Activated naive CD4-positive, alpha-beta T cell treated with anti-CD3 and anti-CD28 coated beads for 36 hours (primary cell): ENCODE measurements at regions not wholly inside any gene's neighbourhood (a gene's known extent, or its start where the extent isn't known, plus 50 kb on each side); places are given as distances from the start of the nearest gene placed in this dataset.
"Not testable (repeated sequence)": the region's sequence is repeated elsewhere in the genome, so short reads cannot be mapped to it uniquely, and the experiment has no call there.

Experiments used
- CTCF ChIA-PET: fragments of 350-600 bp; sonication (Branson Sonifier 250); formaldehyde crosslinking; loops from one replicate; lab custom pipeline; 2021; ENCODE audit warnings: antibody characterized with exemption; lab: Charles Lee
- DNase-seq: peaks from one replicate; pipeline ENCODE4 v3.0.0-alpha.2; 2020
- H3K27ac Mint-ChIP-seq: one replicate; pipeline ENCODE4 v1.8.0; 2021; ENCODE audit warnings: mild to moderate bottlenecking, mixed read lengths
- H3K27me3 Mint-ChIP-seq: one replicate; pipeline ENCODE4 v1.8.0; 2021; ENCODE audit warnings: low read depth, mixed read lengths
- H3K36me3 Mint-ChIP-seq: one replicate; pipeline ENCODE4 v1.8.0; 2021; ENCODE audit warnings: low read depth, mixed read lengths
- H3K4me1 Mint-ChIP-seq: one replicate; pipeline ENCODE4 v1.8.0; 2021; ENCODE audit warnings: low read depth, mixed read lengths
- H3K4me3 Mint-ChIP-seq: one replicate; pipeline ENCODE4 v1.8.0; 2021; ENCODE audit warnings: mild to moderate bottlenecking, moderate library complexity, mixed read lengths
- H3K9me3 Mint-ChIP-seq: one replicate; pipeline ENCODE4 v1.8.0; 2021; ENCODE audit warnings: mixed read lengths
- intact Hi-C: fragments of 100-400 bp; cut with micrococcal nuclease; formaldehyde crosslinking; loops from one replicate; pipeline ENCODE4 v1.15.1; 2023

- Mint-ChIP-seq H3K4me3 (no peak overlapping the region), H3K36me3 (no peaks in the 10 kb centered on the region), H3K27ac (no peak overlapping the region), H3K9me3 (peaks cover 15% of the 10 kb centered on the region), H3K4me1 (no peaks in the 10 kb centered on the region), H3K27me3 (peaks cover 21% of the 10 kb centered on the region)
- intact Hi-C loops, result no loop called here
- no peak for DNase-seq
- CTCF ChIA-PET, result no interaction called here
Observed at GRCh38 chr13:102538938-102539337, 57.8 kb upstream of the TPP2 start.

- H3K27me3 Mint-ChIP-seq, result peaks cover 14% of the 10 kb centered on the region
- H3K9me3 Mint-ChIP-seq, result peaks cover 4% of the 10 kb centered on the region
- no peaks in the 10 kb centered on the region for H3K4me1 Mint-ChIP-seq
- no peak overlapping the region for H3K4me3 Mint-ChIP-seq
- no peaks in the 10 kb centered on the region for H3K36me3 Mint-ChIP-seq
- intact Hi-C loops, result no loop called here
- DNase-seq, result no peak
- no peak overlapping the region for H3K27ac Mint-ChIP-seq
- CTCF ChIA-PET, result interaction anchor here (1.7 kb wide), 1 partner anchor 19 kb away, joined by 5 read pairs; no protein-coding TSS in a partner anchor
Observed at GRCh38 chr13:102536695-102537485, 59.9 kb upstream of the TPP2 start.

DNA sequence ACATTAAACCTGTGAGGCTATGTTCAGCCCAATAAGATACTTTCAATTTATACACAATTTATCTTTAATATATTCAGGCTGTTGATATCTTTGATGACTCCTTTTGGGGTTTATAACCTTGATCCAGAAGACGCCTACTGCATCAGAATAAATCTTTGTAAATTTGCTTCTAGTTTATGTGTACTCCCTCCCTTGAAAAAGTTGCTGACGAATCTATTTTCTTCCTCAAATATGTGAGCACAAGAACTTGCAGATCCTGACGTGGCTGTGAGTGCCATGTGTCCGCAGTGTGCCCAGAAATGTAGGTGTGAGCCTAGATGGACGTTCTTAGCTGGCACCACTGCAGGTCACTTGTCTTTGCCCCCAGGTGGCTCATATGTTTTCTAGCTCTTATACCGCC lies 60.6 kb upstream of the TPP2 start:
- peaks cover 1% of the 10 kb centered on the region for H3K9me3 Mint-ChIP-seq
- intact Hi-C loops, result no loop called here
- H3K36me3 Mint-ChIP-seq, result no peaks in the 10 kb centered on the region
- no peaks in the 10 kb centered on the region for H3K4me1 Mint-ChIP-seq
- H3K4me3 Mint-ChIP-seq, result no peak overlapping the region
- no peak for DNase-seq
- H3K27ac Mint-ChIP-seq, result no peak overlapping the region
- CTCF ChIA-PET, result no interaction called here
- H3K27me3 Mint-ChIP-seq, result peaks cover 11% of the 10 kb centered on the region

GRCh38 chr13:102530751-102531150 lies 66.0 kb upstream of the TPP2 start:
- Mint-ChIP-seq H3K4me3 (no peak overlapping the region), H3K9me3 (no peaks in the 10 kb centered on the region), H3K36me3 (no peaks in the 10 kb centered on the region), H3K4me1 (no peaks in the 10 kb centered on the region), H3K27me3 (peaks cover 7% of the 10 kb centered on the region), H3K27ac (no peak overlapping the region)
- intact Hi-C loops, result no loop called here
- DNase-seq, result no peak
- CTCF ChIA-PET, result interaction anchor here (1.1 kb wide), 1 partner anchor 22 kb away, joined by 3 read pairs; no protein-coding TSS in a partner anchor

DNA sequence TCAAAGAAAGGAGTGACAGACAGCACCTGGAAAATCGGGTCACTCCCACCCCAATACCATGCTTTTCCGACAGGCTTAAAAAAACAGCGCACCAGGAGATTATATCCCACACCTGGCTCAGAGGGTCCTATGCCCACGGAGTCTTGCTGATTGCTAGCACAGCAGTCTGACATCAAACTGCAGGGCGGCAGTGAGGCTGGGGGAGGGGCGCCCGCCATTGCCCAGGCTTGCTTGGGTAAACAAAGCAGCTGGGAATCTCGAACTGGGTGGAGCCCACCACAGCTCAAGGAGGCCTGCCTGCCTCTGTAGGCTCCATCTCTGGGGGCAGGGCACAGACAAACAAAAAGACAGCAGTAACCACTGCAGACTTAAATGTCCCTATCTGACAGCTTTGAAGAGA lies 74.5 kb upstream of the TPP2 start:
- H3K27me3 Mint-ChIP-seq, H3K36me3 Mint-ChIP-seq, H3K9me3 Mint-ChIP-seq, CTCF ChIA-PET, H3K4me3 Mint-ChIP-seq, DNase-seq, intact Hi-C loops, H3K4me1 Mint-ChIP-seq, H3K27ac Mint-ChIP-seq: not testable (repeated sequence)

DNA sequence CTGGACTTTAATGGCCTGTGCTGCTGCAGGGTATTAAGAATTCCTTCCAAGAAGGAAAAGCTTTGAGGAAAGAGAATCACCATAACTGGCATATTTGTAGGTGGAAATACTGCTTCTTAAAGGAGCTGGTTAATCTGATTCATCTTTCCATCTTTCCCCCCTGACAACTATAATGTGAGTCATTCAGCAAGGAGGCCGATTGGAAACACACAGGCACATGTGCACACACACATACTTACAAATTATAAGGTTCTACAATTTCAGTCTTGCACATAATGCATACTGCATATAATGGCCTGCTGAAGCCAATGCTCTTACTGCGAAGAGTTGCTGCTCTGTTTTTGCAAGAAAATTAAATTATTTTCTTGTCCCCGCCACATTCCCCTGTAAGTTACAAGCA lies 78.8 kb upstream of the TPP2 start:
- no peaks in the 10 kb centered on the region for H3K9me3 Mint-ChIP-seq
- no peak for DNase-seq

DNA sequence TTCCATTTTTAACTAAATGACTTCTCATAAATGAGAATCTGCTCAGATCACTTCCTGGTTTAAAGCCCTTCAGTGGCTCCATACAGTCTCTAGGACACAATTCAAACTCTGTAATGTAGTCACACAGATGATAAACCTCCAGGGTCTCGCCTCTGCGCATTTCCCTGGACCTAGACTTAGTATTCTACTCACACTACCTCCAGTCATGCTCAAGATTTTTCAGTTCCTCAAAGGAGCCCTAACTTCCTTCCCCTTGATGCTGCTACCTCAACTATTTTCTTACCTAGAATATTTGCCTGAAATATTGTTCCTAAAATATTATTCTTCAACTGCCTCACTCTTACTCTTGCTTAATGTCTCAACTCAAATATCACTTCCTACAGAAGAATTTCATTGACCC lies 86.7 kb upstream of the TPP2 start:
- H3K27ac Mint-ChIP-seq, result no peak overlapping the region
- CTCF ChIA-PET, result interaction anchor here (0.6 kb wide), 2 partner anchors 60 to 599 kb away, joined by 3 to 4 read pairs; no protein-coding TSS in a partner anchor
- intact Hi-C loops, result no loop called here
- no peaks in the 10 kb centered on the region for H3K36me3 Mint-ChIP-seq
- DNase-seq, result no peak
- no peak overlapping the region for H3K4me3 Mint-ChIP-seq
- H3K4me1 Mint-ChIP-seq, result no peaks in the 10 kb centered on the region
- no peaks in the 10 kb centered on the region for H3K9me3 Mint-ChIP-seq
- peaks cover 25% of the 10 kb centered on the region for H3K27me3 Mint-ChIP-seq

More for the DNA sequence above, 78.8 kb upstream of the TPP2 start:
- Mint-ChIP-seq H3K27me3 (peaks cover 14% of the 10 kb centered on the region), H3K4me1 (no peaks in the 10 kb centered on the region), H3K27ac (no peak overlapping the region), H3K4me3 (no peak overlapping the region), H3K36me3 (no peaks in the 10 kb centered on the region)
- intact Hi-C loops, result no loop called here
- CTCF ChIA-PET, result no interaction called here

- Mint-ChIP-seq H3K27ac (no peak overlapping the region), H3K4me3 (no peak overlapping the region), H3K9me3 (no peaks in the 10 kb centered on the region), H3K4me1 (no peaks in the 10 kb centered on the region), H3K27me3 (peaks cover 22% of the 10 kb centered on the region), H3K36me3 (no peaks in the 10 kb centered on the region)
- DNase-seq, result no peak
- intact Hi-C loops, result no loop called here
- CTCF ChIA-PET, result no interaction called here
Observed at GRCh38 chr13:102508411-102508810, 88.4 kb upstream of the TPP2 start.

DNA sequence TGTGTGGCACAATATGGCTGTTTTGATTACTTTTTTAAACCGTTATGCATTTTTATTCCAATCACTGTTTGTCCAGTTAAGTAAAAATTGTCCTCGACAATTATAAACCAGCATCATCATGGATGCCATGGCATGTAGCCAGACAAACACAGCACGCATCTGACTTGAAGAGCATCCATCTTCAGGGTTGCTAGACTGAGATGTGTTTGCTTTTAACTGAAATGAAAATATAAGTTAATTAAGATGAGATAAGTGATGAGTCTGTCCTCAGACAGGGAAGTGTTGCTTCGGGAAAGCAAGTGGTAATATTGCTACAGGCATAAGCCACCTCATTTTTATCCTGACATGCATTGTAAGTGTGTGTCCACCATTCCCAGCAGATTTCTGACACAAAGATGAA lies 92.8 kb upstream of the TPP2 start:
- Mint-ChIP-seq H3K36me3 (no peaks in the 10 kb centered on the region), H3K27ac (no peak overlapping the region), H3K9me3 (no peaks in the 10 kb centered on the region), H3K4me3 (no peak overlapping the region), H3K4me1 (no peaks in the 10 kb centered on the region), H3K27me3 (peaks cover 11% of the 10 kb centered on the region)
- DNase-seq, result no peak
- intact Hi-C loops, result no loop called here
- CTCF ChIA-PET, result no interaction called here

DNA sequence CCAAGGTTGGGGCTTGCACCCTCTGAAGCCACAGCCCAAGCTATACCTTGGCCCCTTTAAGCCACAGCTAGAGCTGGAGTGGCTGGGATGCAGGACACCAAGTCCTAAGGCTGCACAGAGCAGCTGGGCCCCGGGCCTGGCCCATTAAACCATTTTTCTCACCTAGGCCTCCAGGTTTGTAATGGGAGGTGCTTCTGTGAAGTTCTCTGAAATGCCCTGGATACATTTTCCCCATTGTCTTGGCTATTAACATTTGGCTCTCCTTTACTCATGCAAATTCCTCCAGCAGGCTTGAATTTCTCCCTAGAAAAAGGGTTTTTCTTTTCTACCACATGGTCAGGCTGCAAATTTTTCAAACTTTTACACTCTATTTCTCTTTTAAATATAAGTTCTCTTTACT lies 93.8 kb upstream of the FGF14 start:
- CTCF ChIA-PET, result no interaction called here
- no peak overlapping the region for H3K27ac Mint-ChIP-seq
- intact Hi-C loops, result no loop called here
- no peak overlapping the region for H3K4me3 Mint-ChIP-seq
- H3K4me1 Mint-ChIP-seq, result no peaks in the 10 kb centered on the region
- no peak for DNase-seq
- no peaks in the 10 kb centered on the region for H3K36me3 Mint-ChIP-seq
- no peaks in the 10 kb centered on the region for H3K9me3 Mint-ChIP-seq
- peaks cover 19% of the 10 kb centered on the region for H3K27me3 Mint-ChIP-seq

DNA sequence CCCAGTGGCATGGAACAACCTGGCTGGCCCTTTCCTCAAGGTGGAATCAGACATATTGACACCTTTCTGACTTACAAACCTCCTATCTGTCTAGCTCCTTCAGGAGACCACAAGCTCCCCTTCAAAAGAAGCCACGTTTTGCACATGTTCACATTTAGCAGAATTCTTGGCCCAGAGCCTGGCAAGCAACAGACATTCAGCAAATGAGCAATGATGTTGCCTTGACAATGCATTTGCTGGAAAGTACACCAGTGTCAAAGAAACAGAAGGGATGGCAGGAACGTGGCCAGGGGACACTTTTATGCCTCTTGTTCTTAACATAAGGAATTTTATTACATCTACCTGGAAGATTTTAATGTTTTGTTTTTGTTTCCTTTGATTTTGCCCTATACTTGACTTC lies 85.5 kb upstream of the FGF14 start:
- intact Hi-C loops, result no loop called here
- CTCF ChIA-PET, result no interaction called here
- H3K27ac Mint-ChIP-seq, result no peak overlapping the region
- peaks cover 9% of the 10 kb centered on the region for H3K27me3 Mint-ChIP-seq
- no peaks in the 10 kb centered on the region for H3K36me3 Mint-ChIP-seq
- no peak for DNase-seq
- H3K9me3 Mint-ChIP-seq, result no peaks in the 10 kb centered on the region
- no peak overlapping the region for H3K4me3 Mint-ChIP-seq
- no peaks in the 10 kb centered on the region for H3K4me1 Mint-ChIP-seq

GRCh38 chr13:102484329-102484728 lies 82.5 kb upstream of the FGF14 start:
- intact Hi-C loops, result no loop called here
- no peak for DNase-seq
- no peaks in the 10 kb centered on the region for H3K4me1 Mint-ChIP-seq
- H3K4me3 Mint-ChIP-seq, result no peak overlapping the region
- CTCF ChIA-PET, result no interaction called here
- H3K9me3 Mint-ChIP-seq, result no peaks in the 10 kb centered on the region
- peaks cover 10% of the 10 kb centered on the region for H3K27me3 Mint-ChIP-seq
- H3K36me3 Mint-ChIP-seq, result no peaks in the 10 kb centered on the region
- H3K27ac Mint-ChIP-seq, result no peak overlapping the region

DNA sequence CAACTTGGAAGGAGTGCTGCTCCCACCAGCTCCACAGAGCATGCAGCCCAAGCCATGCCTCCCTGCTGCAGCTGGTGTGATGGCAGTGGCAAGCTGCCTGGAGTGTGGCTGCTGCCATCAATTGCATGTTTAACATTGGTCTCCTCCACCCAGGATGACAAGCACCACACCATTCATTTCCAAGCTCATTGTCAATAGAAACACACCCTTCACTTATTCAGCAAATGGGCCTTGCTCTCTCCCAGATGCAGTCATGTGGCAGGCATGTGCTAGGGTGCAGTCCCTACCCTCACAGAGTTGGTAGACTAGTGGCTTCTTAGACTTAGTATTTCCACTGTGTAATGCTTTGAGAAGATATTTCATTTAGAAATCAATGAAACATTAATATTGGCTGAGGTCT lies 70.8 kb upstream of the FGF14 start:
- Mint-ChIP-seq H3K4me1 (no peaks in the 10 kb centered on the region), H3K9me3 (no peaks in the 10 kb centered on the region), H3K4me3 (no peak overlapping the region), H3K36me3 (no peaks in the 10 kb centered on the region), H3K27ac (no peak overlapping the region), H3K27me3 (peaks cover 17% of the 10 kb centered on the region)
- DNase-seq, result no peak
- intact Hi-C loops, result no loop called here
- CTCF ChIA-PET, result no interaction called here
